ENCODE measurements at regions not wholly inside any gene's neighbourhood (a gene's known extent, or its start where the extent isn't known, plus 50 kb on each side); places are given as distances from the start of the nearest gene placed in this dataset.

- peaks cover 0 to 1% (median 0%) of the 10 kb centered on the region in 4 donors for H3K9me3 ChIP-seq (ENCODE audit: control insufficient read depth in 4 of 4, insufficient read depth in 3 of 4, low read length in 3 of 4)
- no peaks in the 10 kb centered on the region for H3K4me1 ChIP-seq (ENCODE audit: control insufficient read depth in 5 of 5, insufficient read depth in 5 of 5, low read length in 5 of 5)
- H3K36me3 ChIP-seq (ENCODE audit: control insufficient read depth in 4 of 4, insufficient read depth in 4 of 4, low read length in 4 of 4): no peaks in the 10 kb centered on the region
- no peak for DNase-seq
- no peaks in the 10 kb centered on the region for H3K27me3 ChIP-seq (ENCODE audit: control insufficient read depth in 3 of 3, insufficient read depth in 3 of 3, low read length in 2 of 3)
- no peak for ATAC-seq (ENCODE audit: insufficient read depth, low FRiP score)
- H3K27ac ChIP-seq (ENCODE audit: low read depth in 1 of 2, low read length in 1 of 2): no peak overlapping the region
- TF ChIP-seq, protein P1, sequence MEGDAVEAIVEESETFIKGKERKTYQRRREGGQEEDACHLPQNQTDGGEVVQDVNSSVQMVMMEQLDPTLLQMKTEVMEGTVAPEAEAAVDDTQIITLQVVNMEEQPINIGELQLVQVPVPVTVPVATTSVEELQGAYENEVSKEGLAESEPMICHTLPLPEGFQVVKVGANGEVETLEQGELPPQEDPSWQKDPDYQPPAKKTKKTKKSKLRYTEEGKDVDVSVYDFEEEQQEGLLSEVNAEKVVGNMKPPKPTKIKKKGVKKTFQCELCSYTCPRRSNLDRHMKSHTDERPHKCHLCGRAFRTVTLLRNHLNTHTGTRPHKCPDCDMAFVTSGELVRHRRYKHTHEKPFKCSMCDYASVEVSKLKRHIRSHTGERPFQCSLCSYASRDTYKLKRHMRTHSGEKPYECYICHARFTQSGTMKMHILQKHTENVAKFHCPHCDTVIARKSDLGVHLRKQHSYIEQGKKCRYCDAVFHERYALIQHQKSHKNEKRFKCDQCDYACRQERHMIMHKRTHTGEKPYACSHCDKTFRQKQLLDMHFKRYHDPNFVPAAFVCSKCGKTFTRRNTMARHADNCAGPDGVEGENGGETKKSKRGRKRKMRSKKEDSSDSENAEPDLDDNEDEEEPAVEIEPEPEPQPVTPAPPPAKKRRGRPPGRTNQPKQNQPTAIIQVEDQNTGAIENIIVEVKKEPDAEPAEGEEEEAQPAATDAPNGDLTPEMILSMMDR (IDR thresholded peaks at IDR 0.05; ENCODE audit: control extremely low read depth, extremely low read depth): no peak
- H3K9ac ChIP-seq (ENCODE audit: insufficient read depth in 1 of 2, low read length in 2 of 2): no peak overlapping the region
- no peak overlapping the region for H3K4me3 ChIP-seq
These were observed 147.4 kb upstream of the STAC start for GRCh38 chr3:36232797-36233489.

DNA sequence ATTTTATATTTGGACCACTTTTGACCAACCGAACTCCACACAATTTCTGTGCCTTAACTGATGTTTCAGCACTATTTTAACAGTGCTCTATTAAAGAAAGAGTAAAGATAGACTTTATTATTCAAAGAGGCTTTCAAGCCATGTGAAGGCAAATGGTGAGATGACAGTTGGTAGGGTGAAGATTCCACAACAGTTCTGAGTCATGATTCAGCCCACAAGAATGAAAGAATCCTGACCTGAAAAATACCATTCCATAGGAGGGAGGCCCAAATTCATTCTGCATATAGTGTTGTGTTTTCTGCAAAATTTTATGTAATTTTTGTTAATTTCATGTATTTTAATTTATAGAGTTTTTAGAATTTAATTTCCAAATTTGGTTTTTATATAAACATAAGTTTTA is 135.6 kb upstream of the STAC start:
- ATAC-seq (ENCODE audit: insufficient read depth, low FRiP score): no peak
- Histone ChIP-seq H3K27me3 (ENCODE audit: control insufficient read depth in 3 of 3, insufficient read depth in 3 of 3, low read length in 2 of 3) (no peaks in the 10 kb centered on the region), H3K4me1 (ENCODE audit: control insufficient read depth in 5 of 5, insufficient read depth in 5 of 5, low read length in 5 of 5) (no peaks in the 10 kb centered on the region), H3K9ac (ENCODE audit: insufficient read depth in 1 of 2, low read length in 2 of 2) (no peak overlapping the region), H3K4me3 (no peak overlapping the region), H3K9me3 (ENCODE audit: control insufficient read depth in 4 of 4, insufficient read depth in 3 of 4, low read length in 3 of 4) (peaks cover 0 to under 1% (median 0%) of the 10 kb centered on the region in 4 donors), H3K36me3 (ENCODE audit: control insufficient read depth in 4 of 4, insufficient read depth in 4 of 4, low read length in 4 of 4) (no peaks in the 10 kb centered on the region), H3K27ac (ENCODE audit: low read depth in 1 of 2, low read length in 1 of 2) (no peak overlapping the region)
- TF ChIP-seq, protein P1 (IDR thresholded peaks at IDR 0.05; ENCODE audit: control extremely low read depth, extremely low read depth): no peak
- DNase-seq: no peak
- 88 to 97% methylated on average over 1 of the region's 1 CpG for WGBS, 2 donors

GRCh38 chr3:36248374-36248773 is 131.9 kb upstream of the STAC start:
- Histone ChIP-seq H3K27me3 (ENCODE audit: control insufficient read depth in 3 of 3, insufficient read depth in 3 of 3, low read length in 2 of 3) (no peaks in the 10 kb centered on the region), H3K9me3 (ENCODE audit: control insufficient read depth in 4 of 4, insufficient read depth in 3 of 4, low read length in 3 of 4) (peaks cover 0 to 6% (median 2%) of the 10 kb centered on the region in 4 donors), H3K4me3 (no peak overlapping the region), H3K27ac (ENCODE audit: low read depth in 1 of 2, low read length in 1 of 2) (no peak overlapping the region), H3K4me1 (ENCODE audit: control insufficient read depth in 5 of 5, insufficient read depth in 5 of 5, low read length in 5 of 5) (no peaks in the 10 kb centered on the region), H3K9ac (ENCODE audit: insufficient read depth in 1 of 2, low read length in 2 of 2) (no peak overlapping the region), H3K36me3 (ENCODE audit: control insufficient read depth in 4 of 4, insufficient read depth in 4 of 4, low read length in 4 of 4) (no peaks in the 10 kb centered on the region)
- DNase-seq (no peak), ATAC-seq (ENCODE audit: insufficient read depth, low FRiP score) (no peak)
- TF ChIP-seq, protein P1 (IDR thresholded peaks at IDR 0.05; ENCODE audit: control extremely low read depth, extremely low read depth): no peak
- WGBS, 2 donors: 88 to 94% methylated on average over 3 of the region's 3 CpGs

DNA sequence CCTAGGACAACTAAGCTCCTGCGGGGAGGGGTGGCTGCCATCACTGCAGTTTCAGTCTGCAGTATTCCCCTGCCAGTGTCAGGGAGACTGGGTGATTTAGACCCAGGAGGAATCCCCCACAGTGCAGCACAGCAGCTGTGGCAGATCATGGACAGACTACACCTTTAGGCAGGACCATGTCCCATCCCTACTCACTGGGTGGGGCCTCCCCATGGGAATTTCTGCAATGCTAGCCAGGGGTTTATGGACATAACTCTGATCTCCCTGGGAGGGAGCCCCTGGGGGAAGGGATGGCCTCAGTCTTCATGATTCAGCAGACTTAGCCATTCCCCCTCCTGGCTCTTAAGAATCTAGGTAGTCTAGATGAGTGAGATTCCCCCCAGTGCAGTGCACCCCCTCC is 130.1 kb upstream of the STAC start:
- DNase-seq (no peak), ATAC-seq (ENCODE audit: insufficient read depth, low FRiP score) (no peak)
- WGBS, 2 donors: 88 to 100% methylated on average over 1 of the region's 1 CpG
- Histone ChIP-seq H3K27me3 (ENCODE audit: control insufficient read depth in 3 of 3, insufficient read depth in 3 of 3, low read length in 2 of 3) (no peaks in the 10 kb centered on the region), H3K27ac (ENCODE audit: low read depth in 1 of 2, low read length in 1 of 2) (no peak overlapping the region), H3K4me1 (ENCODE audit: control insufficient read depth in 5 of 5, insufficient read depth in 5 of 5, low read length in 5 of 5) (no peaks in the 10 kb centered on the region), H3K4me3 (no peak overlapping the region), H3K36me3 (ENCODE audit: control insufficient read depth in 4 of 4, insufficient read depth in 4 of 4, low read length in 4 of 4) (no peaks in the 10 kb centered on the region), H3K9me3 (ENCODE audit: control insufficient read depth in 4 of 4, insufficient read depth in 3 of 4, low read length in 3 of 4) (peaks cover 0 to 6% (median 2%) of the 10 kb centered on the region in 4 donors), H3K9ac (ENCODE audit: insufficient read depth in 1 of 2, low read length in 2 of 2) (no peak overlapping the region)
- TF ChIP-seq, protein P1 (IDR thresholded peaks at IDR 0.05; ENCODE audit: control extremely low read depth, extremely low read depth): no peak

Measured in lung (tissue), 11 donors.